Activated T-helper 1 cell treated with anti-CD3 and anti-CD28 coated beads, Interleukin-12 subunit alpha, Interleukin-12 subunit beta, Interleukin-2, Interleukin-4 antibody, amounts not matched to agents 30 ng/mL and 10 ng/mL and 1 ng/mL, durations not matched to agents 14 hours and 24 hours and 36 hours (primary cell): ENCODE measurements at regions not wholly inside any gene's neighbourhood (a gene's known extent, or its start where the extent isn't known, plus 50 kb on each side); places are given as distances from the start of the nearest gene placed in this dataset.

ENCODE experiments used
- DNase-seq: peaks from one replicate; pipeline ENCODE4 v3.0.0; 2021; ENCODE audit warnings: low spot score
- H3K27ac Mint-ChIP-seq: one replicate; pipeline ENCODE4 v1.8.0; 2021; ENCODE audit warnings: mild to moderate bottlenecking, mixed read lengths
- H3K27me3 Mint-ChIP-seq: one replicate; pipeline ENCODE4 v1.8.0; 2022; ENCODE audit warnings: mild to moderate bottlenecking, moderate library complexity, mixed read lengths; ENCODE audit not compliant: insufficient read depth
- H3K36me3 Mint-ChIP-seq: one replicate; pipeline ENCODE4 v1.8.0; 2021; ENCODE audit warnings: low read depth, mixed read lengths
- H3K4me1 Mint-ChIP-seq: one replicate; pipeline ENCODE4 v1.8.0; 2021; ENCODE audit warnings: low read depth, mixed read lengths
- H3K4me3 Mint-ChIP-seq: one replicate; pipeline ENCODE4 v1.8.0; 2021; ENCODE audit warnings: mild to moderate bottlenecking, moderate library complexity, mixed read lengths
- H3K9me3 Mint-ChIP-seq: one replicate; pipeline ENCODE4 v1.8.0; 2021; ENCODE audit warnings: mixed read lengths
- intact Hi-C: fragments of 100-400 bp; cut with micrococcal nuclease; formaldehyde crosslinking; loops from one replicate; pipeline ENCODE4 v1.15.1; 2024

DNA sequence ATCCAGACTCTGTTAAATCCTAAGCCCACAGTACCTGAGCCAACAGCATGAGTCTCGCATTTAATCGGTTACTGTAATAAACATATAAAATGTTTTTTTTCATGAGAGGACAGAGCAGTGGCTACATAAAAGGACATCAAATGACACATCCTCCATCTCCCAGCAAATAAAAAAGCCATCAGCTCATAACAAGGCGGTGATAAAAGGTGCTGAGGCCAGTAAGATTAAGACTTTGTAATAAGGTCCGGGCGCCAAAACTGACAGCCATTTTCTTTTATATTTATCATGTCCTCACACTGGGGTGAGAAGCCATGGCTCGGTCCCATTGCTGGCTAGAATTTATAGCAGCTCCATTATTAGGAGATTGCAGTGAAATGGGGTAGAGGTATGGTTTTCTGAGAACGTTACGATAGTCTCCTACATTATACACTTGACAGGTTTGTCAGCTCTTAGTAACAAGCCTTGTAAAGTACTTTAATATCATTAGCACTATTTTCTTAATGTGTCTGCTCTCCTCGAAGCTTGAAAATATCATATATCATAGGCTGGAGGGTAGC lies 977.8 kb upstream of the NR2F2 start:
- intact Hi-C loops: no loop called here
- no peaks in the 10 kb centered on the region for H3K36me3 Mint-ChIP-seq
- H3K4me1 Mint-ChIP-seq: no peaks in the 10 kb centered on the region
- H3K27ac Mint-ChIP-seq: no peak overlapping the region
- no peak overlapping the region for H3K4me3 Mint-ChIP-seq
- H3K9me3 Mint-ChIP-seq: no peaks in the 10 kb centered on the region
- DNase-seq: no peak
- no peaks in the 10 kb centered on the region for H3K27me3 Mint-ChIP-seq

DNA sequence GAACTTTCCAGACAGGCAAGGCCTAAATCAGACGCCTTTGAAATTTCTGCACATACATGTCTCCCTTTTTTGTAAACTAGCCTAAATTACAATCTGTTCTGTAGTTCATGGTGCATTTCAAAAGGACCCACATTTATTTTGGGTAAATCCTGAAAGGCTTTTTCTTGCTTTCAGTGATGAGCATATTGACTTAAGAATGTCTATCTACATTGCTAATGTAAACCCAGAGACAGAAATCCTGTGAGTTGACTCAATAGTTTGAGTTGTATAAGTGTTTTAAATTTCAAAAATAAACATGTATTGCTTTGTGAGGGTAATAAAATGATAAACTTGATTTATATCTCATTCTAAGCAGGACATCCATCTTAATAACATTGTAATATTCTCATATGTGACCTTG lies 977.0 kb upstream of the NR2F2 start:
- Mint-ChIP-seq H3K27me3 (no peaks in the 10 kb centered on the region), H3K4me3 (no peak overlapping the region), H3K4me1 (no peaks in the 10 kb centered on the region), H3K9me3 (no peaks in the 10 kb centered on the region), H3K27ac (no peak overlapping the region), H3K36me3 (no peaks in the 10 kb centered on the region)
- intact Hi-C loops: no loop called here
- no peak for DNase-seq

DNA sequence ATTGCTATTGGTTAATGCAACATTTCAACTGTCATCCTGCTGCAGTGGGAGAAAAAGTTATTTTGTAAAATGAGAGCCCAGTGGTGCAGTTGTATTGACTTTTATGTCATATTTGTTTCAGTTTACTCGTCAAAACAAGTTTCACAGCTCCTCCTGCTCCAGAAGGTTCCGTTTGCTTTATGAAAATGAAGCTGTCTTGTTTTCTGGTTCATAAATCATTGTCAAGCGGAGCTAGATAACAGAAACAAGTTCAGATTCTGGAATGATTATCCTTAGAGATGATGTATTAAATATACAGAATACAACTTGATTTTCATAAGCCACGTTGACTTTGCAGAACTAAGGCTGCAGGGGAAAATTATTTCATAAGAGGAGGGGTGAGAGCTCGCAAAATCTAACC lies 970.5 kb upstream of the NR2F2 start:
- H3K9me3 Mint-ChIP-seq: peaks cover 11% of the 10 kb centered on the region
- H3K27me3 Mint-ChIP-seq: no peaks in the 10 kb centered on the region
- no peaks in the 10 kb centered on the region for H3K36me3 Mint-ChIP-seq
- no peak overlapping the region for H3K4me3 Mint-ChIP-seq
- no peaks in the 10 kb centered on the region for H3K4me1 Mint-ChIP-seq
- intact Hi-C loops: no loop called here
- DNase-seq: no peak
- no peak overlapping the region for H3K27ac Mint-ChIP-seq

DNA sequence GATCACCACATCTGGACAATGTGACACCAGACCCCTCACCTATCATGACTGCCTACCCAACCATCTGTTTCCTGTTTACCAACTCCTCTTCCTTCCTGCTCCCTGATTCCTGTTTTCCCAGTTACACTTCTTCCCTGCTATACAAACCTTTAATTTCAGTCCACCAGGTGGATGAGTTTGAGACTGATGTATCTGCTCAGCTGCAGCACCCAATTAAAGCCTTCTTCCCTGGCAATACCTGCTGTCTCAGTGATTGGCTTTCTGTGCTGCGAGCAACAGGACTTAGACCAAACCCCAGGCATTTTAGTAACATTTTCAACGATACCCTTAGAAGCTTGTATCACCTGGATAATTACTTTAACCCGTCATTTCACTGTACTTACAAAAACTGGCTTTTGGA lies 968.2 kb upstream of the NR2F2 start:
- H3K36me3 Mint-ChIP-seq: no peaks in the 10 kb centered on the region
- H3K4me3 Mint-ChIP-seq: no peak overlapping the region
- intact Hi-C loops: no loop called here
- peaks cover 11% of the 10 kb centered on the region for H3K9me3 Mint-ChIP-seq
- H3K4me1 Mint-ChIP-seq: no peaks in the 10 kb centered on the region
- no peak overlapping the region for H3K27ac Mint-ChIP-seq
- DNase-seq: no peak
- H3K27me3 Mint-ChIP-seq: no peaks in the 10 kb centered on the region

DNA sequence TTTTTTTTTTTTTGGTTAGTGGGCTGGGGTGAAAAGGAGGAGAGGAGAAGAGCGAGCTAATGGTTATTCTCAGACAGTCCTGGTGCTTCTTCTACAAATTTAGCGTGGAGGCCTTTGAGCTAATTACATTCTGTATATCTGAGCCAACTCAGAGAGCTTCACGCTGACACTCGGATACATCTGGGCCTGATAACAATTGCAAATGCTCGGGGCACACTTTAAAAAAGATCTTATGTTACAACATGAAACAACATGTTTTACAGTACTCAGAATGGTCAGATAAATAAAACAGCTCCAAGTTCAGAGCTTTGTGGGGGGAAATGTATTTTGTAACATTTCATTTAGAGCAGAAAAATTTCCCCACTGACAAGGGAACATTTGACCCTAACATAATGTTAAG lies 966.9 kb upstream of the NR2F2 start:
- no peaks in the 10 kb centered on the region for H3K36me3 Mint-ChIP-seq
- peaks cover 11% of the 10 kb centered on the region for H3K9me3 Mint-ChIP-seq
- H3K4me1 Mint-ChIP-seq: no peaks in the 10 kb centered on the region
- no peak for DNase-seq
- no peaks in the 10 kb centered on the region for H3K27me3 Mint-ChIP-seq
- intact Hi-C loops: no loop called here
- no peak overlapping the region for H3K27ac Mint-ChIP-seq
- no peak overlapping the region for H3K4me3 Mint-ChIP-seq

DNA sequence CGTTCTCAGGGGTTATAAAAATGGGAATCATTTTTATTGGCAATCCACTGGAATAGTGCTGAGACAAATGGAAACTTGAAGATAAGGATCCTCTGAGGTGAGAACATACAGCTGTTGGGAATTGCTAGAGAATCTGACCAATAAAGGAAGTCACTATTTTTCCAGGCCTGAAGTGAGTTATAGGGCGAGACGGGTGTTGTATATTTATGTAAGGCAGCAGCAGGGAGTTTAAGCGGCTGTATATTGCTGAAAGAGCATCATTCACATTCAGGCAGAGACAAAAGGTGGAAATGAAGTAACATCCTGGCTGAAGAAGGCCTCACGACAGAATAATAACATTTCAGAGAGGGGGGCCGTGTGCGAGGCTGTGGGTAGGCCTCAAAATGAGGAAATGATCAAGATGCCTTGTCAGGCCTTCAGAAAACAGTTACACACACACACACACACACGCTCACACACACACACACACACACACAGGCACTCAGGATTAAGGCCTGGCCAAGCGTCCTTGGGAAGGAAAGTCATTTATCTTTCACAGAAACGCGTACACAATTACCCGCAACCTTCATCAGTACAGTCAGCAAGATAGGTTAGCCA lies 964.9 kb upstream of the NR2F2 start:
- Mint-ChIP-seq H3K27me3 (peaks cover 2% of the 10 kb centered on the region), H3K36me3 (no peaks in the 10 kb centered on the region), H3K27ac (no peak overlapping the region), H3K4me3 (no peak overlapping the region), H3K9me3 (peaks cover 8% of the 10 kb centered on the region), H3K4me1 (no peaks in the 10 kb centered on the region)
- intact Hi-C loops: no loop called here
- no peak for DNase-seq

DNA sequence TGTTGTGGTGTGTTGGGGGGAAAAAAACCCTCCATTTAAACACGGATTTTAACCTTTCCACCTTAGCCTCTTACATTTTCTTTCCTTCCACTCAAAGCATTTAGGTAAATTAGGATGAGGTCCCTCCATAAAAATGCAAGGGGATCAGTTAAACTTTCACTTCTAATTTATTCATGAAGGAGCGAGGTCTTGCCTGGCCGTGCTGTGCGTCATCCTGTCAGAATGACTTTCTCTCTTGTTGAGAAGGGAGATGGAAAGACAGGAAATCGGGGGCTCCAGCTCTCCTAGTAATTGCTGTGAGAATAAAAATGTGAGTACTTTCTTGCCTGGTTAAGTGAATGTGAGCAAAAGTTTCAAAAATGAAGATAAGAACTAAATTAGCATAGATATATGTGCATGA lies 962.3 kb upstream of the NR2F2 start:
- no peak overlapping the region for H3K27ac Mint-ChIP-seq
- no peaks in the 10 kb centered on the region for H3K36me3 Mint-ChIP-seq
- H3K9me3 Mint-ChIP-seq: no peaks in the 10 kb centered on the region
- H3K4me3 Mint-ChIP-seq: no peak overlapping the region
- peaks cover 2% of the 10 kb centered on the region for H3K27me3 Mint-ChIP-seq
- H3K4me1 Mint-ChIP-seq: no peaks in the 10 kb centered on the region
- intact Hi-C loops: no loop called here
- no peak for DNase-seq

DNA sequence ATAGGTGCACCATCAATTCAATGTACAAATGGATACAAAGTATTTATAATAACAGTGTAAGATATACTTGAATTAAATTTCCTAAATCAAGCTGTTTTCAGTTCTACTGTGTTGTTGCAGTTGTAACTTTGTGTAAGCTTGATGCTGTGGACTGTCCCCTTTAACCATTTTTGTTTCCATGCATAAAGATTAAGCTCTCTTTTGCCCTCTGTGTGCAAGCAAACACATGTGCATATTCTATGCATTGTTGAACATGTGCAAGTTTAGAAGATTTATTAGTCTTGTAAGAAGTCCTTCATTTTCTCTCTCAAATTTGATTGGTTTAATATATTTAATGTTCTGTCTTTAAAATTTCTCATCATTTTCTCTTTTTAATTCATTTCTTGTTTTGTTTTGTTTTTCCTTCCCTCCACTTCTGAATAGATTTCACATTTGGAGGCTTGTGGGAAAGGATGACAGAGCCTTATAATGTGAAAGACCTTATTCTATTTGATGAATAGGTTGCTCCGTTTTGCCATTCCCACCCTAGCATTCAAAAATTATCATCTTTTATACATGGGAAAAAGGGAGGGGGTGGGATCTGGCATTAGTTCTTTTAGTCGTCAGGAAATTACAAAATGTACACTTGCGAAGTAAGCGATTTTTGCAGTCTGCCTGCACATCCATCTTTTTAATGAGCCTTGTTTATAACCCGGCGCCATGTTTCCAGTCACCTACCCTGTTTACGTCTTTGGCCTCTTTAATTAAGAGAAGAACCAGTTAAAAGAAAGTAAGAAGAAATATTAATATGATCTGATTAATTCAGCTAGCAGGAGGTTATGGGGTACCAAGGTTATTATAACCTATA lies 961.5 kb upstream of the NR2F2 start:
- intact Hi-C loops: no loop called here
- Mint-ChIP-seq H3K4me1 (no peaks in the 10 kb centered on the region), H3K4me3 (no peak overlapping the region), H3K36me3 (no peaks in the 10 kb centered on the region), H3K27me3 (peaks cover 2% of the 10 kb centered on the region), H3K9me3 (no peaks in the 10 kb centered on the region), H3K27ac (no peak overlapping the region)
- DNase-seq: no peak

DNA sequence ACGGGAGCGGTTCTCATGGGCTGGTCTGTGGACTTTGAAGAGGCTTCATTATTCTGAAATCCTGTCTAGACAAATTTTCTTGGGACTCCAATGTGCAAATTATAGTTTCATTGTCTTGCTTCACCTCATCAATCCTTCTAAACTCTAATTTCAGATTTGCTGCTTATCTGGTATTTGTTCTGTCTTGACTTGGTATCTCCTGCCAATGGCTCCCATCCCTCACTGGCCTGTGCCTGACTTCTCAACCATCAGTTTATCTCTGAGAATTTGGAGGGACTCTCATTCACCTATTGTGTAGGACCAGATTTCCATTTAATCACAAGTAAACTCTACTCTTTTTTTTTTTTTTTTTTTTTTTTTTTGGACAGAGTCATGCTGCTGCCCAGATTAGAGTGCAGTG lies 960.2 kb upstream of the NR2F2 start:
- intact Hi-C loops: no loop called here
- DNase-seq: no peak
- Mint-ChIP-seq H3K4me3 (no peak overlapping the region), H3K27ac (no peak overlapping the region), H3K4me1 (no peaks in the 10 kb centered on the region), H3K27me3 (peaks cover 2% of the 10 kb centered on the region), H3K36me3 (no peaks in the 10 kb centered on the region), H3K9me3 (no peaks in the 10 kb centered on the region)

DNA sequence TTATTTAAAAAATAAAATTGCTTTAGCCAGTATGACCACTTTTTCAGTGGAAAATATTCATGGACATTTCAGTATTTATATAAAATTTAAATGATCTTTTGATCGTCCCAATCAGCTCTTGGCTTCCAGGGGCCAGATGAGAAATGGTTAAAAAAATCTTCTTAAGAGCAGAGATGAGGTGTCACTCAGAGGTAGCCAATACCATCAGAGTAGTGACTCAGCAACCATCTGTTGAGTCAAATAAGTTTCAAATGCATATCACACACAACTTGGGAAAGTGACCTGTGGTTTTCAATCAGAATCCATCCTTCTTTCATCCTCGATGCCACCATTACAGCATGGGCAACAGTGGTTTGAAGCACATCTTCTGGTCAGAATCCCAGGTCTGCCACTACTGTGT lies 958.8 kb upstream of the NR2F2 start:
- no peaks in the 10 kb centered on the region for H3K9me3 Mint-ChIP-seq
- peaks cover 2% of the 10 kb centered on the region for H3K27me3 Mint-ChIP-seq
- no peak overlapping the region for H3K4me3 Mint-ChIP-seq
- no peak overlapping the region for H3K27ac Mint-ChIP-seq
- no peaks in the 10 kb centered on the region for H3K4me1 Mint-ChIP-seq
- no peaks in the 10 kb centered on the region for H3K36me3 Mint-ChIP-seq
- no peak for DNase-seq
- intact Hi-C loops: no loop called here

DNA sequence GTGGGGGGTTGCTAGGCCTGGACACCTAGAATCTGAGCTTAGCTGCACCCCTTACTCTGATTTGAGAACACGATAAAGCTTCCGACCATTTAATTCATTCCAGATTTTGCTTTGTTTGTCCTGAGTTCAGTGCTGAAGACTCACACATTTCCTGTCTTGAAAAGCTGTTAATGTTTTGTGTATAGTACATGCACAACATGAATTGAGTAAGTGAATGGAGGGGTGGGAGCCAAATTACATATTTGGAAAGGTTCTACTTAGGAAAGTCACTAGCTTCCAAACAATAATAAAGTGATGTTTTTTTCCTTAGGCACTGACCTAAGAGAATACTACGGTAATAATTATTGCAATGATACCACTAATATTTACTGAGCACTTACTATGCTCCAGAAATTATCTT lies 955.2 kb upstream of the NR2F2 start:
- Mint-ChIP-seq H3K36me3 (no peaks in the 10 kb centered on the region), H3K27me3 (no peaks in the 10 kb centered on the region), H3K9me3 (no peaks in the 10 kb centered on the region), H3K27ac (no peak overlapping the region), H3K4me3 (no peak overlapping the region), H3K4me1 (no peaks in the 10 kb centered on the region)
- intact Hi-C loops: no loop called here
- DNase-seq: no peak

DNA sequence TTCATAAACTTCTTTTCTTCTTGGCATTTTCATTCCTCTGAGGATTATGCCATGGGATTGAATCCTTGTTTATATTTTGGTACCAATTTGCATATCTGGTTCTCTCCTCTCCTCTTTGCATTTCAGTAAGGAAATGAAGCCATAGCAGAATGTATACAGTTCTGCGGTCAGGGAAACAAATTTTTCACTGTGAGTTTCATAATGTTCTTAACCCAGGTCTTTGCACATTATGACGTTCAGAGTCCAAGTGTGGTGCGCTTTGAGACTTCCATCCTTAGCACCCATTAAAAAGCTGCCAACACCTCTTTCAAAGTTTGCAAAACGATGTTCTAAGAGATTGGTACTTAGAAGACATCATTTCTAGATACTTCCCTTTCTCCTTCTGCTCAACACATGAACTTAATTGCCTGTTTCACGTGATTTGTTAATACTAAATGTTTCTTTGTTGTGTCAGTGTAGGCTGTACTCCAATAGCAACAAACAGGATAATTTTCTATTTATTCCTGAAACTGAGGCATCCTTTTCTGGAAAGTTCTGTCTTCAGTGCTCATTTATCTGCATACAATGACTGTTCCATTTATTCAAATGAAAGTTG lies 953.1 kb upstream of the NR2F2 start:
- H3K9me3 Mint-ChIP-seq: no peaks in the 10 kb centered on the region
- H3K27me3 Mint-ChIP-seq: peaks cover 4% of the 10 kb centered on the region
- H3K27ac Mint-ChIP-seq: no peak overlapping the region
- DNase-seq: no peak
- H3K36me3 Mint-ChIP-seq: no peaks in the 10 kb centered on the region
- H3K4me3 Mint-ChIP-seq: no peak overlapping the region
- intact Hi-C loops: no loop called here
- H3K4me1 Mint-ChIP-seq: no peaks in the 10 kb centered on the region
